GM18502 (cell line): ENCODE measurements at regions not wholly inside any gene's neighbourhood (a gene's known extent, or its start where the extent isn't known, plus 50 kb on each side); places are given as distances from the start of the nearest gene placed in this dataset.

Experiments used
- ATAC-seq: cut with Tn5 transposase; IDR thresholded peaks from one replicate; pipeline ENCODE4 v1.9.1; 2021; ENCODE audit warnings: mild to moderate bottlenecking; ENCODE audit not compliant: unreplicated experiment, poor library complexity

DNA sequence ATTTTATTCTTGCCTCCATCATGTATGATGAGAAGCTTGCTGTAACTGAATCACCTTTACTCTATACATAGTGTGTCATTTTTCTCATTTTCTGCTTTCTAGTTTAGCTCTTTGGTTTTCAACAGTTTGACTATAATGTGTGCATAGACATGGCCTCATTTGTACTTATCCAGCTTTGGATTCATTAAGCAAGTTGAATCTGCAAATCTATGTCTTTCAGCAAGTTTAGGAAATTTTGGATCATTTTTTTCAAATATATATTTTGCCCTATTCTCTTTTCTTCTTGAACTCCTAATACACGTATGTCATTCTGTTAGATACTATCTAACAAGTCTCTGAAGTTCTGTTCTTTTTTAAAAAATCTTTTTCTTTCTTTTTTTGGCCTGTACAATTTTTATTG is 57.8 kb downstream of the PRLHR start:
- no peak for ATAC-seq

DNA sequence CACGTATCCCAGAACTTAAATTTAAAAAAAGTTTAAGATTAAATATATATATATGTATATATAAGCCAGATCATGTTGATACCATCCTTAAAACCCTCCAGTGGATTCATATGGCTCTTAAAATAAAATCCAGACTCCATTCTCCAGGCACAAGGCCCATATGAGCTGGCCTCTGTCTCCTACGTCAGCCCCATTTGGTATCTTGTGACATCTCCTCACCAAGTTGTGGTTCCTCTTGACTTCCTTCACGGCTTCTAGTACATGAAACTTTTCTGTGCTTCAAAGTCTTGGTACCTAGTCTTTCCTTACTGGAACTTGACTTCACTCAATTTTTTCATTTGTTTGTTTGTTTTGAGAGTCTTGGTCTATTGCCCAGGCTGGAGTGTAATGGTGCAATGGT is 61.3 kb downstream of the PRLHR start:
- no peak for ATAC-seq

DNA sequence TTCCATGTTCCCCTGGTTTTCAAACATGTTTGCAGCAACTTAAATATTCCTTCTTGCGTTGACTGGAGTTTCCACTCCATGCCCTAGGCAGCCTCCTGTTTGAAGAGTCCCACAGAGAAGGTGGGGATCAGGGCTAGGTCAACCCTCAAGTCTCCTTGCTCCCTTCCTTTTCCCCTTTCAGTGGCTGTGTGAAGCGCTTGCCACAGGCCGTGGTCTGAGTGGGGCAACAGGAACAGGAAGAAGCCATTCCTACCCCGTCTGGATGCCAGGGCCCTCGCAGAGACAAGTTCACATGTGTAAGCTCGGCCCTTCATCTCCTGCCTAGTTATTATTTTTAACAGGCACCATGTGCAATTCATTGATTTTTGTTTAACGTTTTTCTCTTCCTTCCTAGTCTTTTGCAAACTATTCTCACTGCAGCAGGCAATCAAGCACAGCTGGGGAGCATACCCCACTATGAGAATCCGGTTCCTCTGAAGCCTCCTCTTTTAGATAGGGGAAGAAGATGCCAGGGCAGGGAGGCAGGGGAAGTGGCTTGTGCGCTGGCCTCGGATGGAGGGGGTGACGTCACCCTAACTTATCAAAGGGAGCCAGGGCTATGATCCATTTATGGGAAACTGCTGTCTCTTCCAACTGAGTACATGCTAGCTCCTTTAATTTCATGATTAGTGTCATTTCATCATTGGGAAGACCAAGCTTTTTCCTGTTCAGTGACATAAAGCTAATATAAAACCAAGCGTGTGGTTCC is 64.2 kb downstream of the PRLHR start:
- ATAC-seq: no peak

DNA sequence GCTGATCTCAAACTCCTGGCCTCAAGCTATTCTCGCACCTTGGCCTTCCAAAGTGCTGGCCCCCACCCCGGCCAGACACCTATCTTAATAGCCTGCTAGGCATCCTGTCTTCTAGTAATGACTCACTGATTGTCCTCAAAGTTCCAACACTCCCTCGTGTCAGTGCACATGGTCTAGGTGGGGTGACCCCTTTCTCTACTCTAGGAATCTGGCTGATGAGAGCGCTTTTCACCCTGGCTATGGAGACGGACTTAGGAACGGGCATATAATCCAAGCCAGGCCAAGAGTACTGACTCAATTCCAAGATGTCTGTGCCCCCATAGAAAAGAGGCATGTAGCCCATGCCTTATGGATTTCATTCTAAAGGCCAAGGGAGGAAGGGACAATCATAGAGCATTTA is 67.0 kb downstream of the PRLHR start:
- no peak for ATAC-seq

DNA sequence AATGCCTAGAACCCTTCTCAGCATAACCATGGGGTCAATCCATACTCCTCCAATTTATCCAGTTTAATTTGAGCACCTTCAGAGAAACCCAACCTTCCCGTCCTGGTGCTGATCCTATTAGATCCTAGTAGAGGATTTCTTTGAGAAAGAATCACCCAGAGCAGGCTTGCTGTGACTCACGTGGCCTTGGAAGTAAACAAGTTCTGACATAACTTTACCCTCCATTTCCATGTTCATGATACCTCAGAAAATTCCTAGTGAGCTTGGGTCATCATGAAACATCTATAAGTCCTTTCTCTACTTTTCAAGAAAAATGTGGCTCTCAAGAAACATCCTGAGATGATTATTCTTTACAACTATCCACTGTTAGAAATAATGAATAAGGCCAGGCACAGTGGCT is 71.7 kb downstream of the PRLHR start:
- no peak for ATAC-seq

DNA sequence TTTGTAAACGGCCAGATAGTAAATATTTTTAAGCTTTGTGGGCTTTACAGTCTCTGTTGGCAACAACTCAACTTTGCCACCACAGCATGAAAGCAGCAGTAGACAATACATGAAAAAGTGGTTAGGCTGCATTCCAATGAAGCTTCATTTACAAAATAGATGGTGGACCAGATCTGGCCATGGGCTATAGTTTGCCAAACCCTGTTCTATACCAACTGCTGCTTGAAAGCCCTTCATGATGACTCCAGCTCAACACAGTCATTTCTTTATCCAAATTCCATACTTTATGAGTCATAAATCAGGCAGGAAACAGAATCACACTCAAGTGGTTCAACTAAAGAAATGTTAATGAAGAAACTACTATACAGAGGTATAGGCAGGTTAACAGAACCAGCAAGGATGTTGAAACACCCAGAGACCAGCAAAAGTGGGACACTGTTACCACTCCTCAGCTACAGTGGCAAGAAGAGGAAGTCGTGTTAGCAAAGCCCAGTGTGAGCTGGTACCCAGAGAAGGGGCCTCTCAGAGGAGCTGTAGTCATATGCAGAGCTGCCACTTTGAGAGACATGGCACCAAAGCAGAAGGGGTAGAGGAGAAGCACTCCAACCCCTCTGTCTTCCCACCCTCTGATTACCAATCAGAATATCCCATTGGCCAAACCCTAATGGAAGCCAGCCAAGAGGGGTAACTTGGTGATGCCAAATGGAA is 72.5 kb downstream of the PRLHR start:
- ATAC-seq: no peak

DNA sequence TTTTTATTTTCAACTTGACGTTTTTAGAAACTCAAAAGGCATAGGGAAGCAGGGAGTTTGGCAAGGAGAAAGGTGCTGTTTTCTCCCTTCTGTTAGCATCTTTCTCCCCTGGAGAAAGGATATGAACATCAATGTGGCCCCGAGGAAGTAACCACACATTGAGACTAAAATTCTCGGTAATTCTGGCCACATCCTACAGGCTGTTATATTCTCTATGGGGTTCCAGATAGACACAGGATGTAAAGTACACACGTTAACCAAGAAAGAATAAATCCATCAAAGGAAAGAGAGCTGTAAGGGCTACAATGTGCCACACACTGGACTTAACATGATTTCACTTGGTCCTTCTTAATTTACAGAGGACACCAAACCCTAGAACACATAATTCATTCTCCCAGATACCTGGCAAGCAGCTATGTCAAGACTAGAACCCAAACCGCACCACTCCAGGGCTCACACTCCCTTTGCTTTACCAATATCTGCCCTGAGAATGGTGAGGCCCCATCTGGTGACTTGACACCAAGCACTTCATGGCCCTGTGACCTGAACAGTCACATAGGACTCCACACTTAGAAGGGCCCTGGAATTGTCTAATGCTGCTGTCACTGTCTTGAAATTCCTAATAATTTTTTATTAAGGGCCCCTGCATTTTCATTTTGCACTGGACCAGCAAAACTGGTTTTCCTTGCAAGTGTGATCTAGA is 73.9 kb downstream of the PRLHR start:
- ATAC-seq: no peak

DNA sequence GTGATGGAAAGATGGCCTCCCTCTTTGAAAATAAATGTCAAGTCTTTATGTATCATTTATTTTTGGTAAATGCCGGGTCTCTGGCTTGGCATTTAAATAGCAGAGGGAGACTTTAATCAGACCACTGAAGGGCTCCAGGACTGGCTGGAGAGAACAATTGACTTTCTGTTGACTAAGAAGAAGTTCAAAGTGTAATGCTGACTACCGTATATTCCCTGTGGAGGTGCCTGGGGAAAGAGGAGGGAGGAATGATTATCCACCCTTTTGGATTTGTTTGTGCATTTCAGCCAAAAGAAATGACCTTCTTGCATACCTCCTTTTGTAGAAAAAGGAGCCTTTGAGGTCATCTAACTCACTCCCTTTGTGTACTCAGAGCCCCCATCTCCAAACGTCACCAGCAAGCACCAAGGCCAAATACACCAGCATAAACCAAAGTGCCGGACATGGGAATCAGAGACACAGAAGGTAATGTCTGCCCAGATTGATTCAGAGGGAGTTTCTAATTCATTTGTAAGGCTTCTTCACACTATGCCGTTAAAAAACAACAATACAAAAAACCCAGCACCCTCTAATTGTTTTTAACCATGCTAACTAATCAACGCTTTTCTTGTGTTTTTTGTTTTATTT is 75.2 kb downstream of the PRLHR start:
- no peak for ATAC-seq

DNA sequence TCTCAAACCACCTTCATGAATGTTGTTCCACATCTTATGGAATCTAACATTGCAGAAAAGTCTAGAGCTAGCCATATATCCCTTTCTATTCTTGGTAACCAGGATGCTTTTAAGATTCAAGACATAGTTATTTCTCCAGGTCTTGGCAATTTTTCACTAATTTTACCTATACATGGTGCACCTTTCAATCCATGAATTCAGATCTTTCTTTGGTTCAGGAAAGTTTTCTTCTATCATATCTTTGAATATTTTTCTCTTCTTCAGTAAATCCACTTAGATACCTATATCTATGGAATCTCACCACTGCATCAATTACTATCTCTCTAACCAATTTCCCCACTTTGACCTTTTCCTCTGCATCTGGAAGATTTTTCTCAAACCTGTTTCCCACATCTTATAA is 77.4 kb downstream of the PRLHR start:
- ATAC-seq: no peak

DNA sequence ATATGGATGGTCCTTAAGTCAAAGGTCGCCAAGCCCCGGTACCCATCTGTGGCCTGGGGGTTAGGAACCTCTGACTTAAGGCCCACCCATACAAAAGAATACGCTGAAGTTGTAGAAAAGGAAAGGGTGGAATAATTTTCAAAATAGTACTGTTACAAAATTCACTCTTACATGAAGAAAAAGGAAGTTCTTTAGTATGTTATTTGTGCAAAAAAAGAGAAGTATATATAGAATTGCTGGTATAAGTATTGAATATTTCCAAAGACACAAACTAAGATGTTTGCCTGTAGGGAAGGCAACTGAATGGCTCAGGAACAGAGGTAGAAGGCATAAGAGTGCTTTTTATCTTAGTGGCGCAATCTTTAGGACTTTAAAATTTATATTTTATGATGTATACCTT is 78.7 kb downstream of the PRLHR start:
- no peak for ATAC-seq

DNA sequence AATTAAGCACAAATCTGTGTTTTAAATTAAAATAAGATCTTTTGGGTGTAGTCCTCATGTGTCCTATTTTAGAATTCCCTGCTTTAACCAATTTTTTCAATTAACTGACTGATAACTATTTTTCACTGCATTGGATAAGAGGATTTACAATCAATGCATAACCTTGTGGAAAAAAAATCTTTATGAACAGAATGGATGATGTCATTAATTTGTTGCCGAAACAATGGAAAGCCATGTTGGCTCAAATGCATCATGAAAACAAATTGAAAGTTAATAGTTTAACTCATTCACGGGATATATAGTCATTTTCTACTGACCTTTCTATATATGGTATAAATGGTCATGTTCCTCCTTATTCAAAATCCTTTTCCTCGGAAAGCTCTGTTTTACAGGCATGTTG is 82.3 kb downstream of the PRLHR start:
- no peak for ATAC-seq

DNA sequence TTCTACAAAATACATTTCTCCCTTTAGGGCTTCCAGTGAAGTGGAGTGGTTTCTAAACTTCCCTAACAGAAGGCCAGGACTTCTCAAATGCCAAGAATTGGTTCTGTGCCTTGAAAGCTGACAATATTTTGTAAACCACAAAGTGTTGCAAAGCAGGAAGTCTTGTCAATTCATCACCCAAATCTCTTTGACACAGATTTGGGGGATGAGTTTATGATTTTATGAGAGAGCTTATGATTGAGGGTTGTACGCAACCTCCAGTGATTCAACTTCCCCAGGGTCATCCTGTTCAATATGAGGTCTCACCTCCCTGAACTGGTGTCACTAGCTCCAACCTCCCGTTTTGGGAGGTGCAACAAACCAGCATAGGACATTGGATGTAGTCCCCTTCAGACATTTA is 83.7 kb downstream of the PRLHR start:
- ATAC-seq: no peak

DNA sequence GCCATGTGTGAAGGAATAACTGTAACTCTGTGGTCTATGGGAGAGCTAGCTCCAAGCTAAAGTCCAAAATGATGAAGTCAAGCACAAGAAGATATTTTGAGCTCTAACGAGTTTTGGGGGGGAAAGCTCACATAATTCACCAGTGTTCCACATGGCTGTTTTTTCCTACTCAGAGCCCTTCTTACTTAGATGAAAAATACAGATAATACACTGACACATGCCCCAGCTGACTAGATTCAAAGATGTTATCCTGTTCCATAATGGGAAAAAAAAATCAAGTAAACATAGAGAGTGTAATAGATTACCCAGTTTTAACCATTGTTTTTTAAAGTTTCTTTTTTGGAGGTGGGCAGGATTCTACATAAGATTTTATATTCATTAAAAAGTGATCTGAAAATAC is 86.6 kb downstream of the PRLHR start:
- ATAC-seq: no peak

DNA sequence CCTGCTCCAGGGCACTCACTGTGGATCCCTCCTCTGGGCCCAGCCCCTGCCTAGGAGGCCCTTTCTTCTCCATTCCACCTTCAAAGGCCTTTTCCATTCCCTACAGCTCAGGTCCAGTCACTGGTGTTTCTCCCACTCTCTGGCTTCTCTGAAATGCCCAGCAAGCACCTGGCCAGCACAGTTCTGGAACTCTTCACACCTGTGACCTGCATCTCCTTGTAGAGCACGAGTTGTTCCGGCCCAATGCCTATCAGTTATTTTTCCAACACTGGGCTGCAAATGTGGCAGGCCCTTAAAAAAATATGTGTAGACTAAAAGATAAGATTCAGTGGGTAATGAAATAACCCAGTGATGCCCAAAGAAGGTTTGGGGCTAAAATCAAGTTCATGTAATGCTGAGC is 87.1 kb downstream of the PRLHR start:
- no peak for ATAC-seq

DNA sequence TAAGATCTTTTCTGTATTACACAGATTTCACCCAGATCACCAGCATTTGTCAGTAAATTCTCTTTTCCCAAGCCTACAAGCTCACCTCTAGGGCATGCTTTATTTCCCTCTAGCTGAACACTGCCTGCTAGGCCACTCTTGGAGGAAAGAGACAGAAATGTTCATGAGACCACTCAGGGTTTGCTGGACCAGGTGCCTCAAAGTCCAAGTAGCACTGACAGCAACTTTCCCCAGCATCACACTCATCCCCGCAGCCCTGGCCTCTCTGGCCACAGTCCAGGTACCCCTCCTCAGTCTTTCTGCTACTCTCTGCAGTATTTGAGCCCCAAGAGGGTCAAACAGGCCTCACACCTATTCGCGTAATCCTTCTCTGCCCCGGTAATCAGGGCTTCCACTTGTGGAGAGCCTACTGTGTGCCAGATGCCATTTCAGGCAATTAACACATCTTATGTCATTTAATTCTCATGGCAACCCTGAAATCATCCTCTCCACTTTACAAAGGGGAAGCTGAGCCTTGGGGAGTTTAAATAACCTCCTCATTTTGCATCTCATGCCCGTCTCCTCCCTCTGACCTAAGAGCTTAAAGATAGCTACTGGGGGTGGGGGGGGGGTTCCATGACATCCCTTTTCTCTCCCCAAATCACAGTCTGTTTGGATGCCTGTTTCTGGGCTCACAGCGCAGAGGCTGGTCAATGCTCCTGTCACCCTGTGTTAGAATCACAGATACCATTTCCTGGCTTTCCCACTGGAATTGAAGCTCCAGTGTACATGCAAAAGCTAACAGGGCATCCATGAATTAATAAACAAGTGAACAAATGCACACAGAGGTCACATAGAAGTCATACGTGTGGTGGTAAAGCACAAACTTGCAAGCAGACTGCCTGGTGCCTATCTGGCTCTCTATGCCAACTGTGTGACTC is 88.5 kb downstream of the PRLHR start:
- no peak for ATAC-seq

DNA sequence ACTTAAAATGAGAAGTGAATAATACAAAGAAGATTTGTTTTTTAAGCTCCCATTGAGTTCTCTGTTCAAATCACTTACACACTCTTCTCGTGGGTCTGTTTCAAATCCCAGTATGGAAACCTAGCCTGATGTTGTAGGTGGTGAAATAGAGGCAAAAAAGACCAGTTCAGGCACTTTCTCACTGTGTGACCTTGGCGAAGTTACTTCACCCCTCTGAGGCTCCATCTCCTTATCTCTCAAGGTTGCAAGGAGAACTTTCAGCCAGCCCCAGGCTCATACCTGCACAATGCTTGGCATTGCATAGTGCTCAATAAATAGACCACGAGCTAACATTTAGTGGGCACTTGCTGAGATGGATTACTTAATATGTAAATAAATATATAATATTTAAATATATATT is 90.1 kb downstream of the PRLHR start:
- ATAC-seq: no peak

DNA sequence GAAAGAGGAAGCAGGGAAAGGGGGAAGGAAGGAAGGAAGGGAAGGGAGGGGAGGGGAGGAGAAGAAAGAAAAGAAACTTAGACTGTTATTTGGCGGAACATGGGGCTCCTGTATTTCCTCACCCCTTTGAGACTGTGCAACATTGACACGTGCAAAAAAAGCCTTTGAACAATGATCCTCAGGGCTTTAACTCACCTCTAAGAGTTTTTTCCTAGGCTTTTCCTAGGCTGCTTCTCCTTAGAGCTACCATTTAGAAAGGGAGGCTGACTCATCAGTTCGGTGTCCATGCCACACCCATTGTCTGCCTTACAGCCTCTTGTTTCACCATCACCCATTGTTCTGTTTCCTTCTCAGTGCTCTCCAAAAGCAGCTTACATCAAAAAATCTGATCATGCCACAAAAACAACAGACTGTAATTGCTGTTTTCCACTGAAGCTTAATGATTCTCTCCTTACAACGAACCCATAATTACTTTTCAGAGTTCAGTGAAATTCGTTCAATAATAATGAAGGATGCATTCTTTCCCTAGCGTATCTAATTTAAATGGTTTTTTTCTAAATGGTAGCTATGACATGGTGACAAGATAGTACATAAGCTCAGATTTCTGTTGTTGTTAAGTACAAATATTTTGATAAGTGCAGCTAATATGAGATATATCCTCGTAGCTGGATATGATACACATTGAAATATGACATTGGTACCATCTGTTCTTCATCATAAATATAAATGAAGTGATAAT is 90.8 kb downstream of the PRLHR start:
- no peak for ATAC-seq

DNA sequence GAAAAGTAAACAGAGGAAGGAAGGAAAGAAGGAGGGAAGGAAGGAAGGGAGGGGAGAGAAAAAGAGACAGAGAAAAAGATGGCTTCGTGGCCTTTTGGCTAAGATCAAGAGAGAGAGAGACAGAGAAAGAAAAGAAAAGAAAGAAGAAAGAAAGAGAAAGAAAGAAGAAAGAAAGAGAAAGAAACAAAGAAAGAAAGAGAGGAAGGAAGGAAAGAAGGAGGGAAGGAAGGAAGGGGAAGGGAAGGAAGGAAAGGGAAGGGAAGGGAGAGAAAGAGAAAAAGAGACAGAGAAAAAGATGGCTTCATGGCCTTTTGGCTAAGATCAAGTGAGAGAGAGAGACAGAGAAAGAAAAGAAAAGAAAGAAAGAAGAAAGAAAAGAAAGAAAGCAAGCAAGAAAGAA is 91.4 kb downstream of the PRLHR start:
- ATAC-seq: no peak

DNA sequence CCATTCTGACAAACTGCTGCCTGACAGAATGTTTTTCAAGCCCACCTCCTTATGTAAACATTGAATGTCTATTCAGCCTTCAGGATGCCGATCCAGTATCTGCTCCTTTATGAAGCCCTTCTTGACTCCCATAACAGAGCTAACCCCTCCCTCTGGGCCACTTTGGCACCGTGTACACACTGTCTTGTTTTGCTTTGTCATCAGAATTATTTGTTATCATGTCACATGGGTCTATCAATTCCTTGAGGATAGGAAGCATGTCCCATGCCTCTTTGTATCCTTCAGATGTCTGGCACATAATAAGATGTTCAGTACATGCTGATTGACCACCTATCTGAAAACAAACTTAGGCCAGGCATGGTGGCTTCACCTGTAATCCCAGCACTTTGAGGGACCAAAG is 92.3 kb downstream of the PRLHR start:
- no peak for ATAC-seq
